Fibroblast of peridontal ligament (primary cell): ENCODE measurements at regions not wholly inside any gene's neighbourhood (a gene's known extent, or its start where the extent isn't known, plus 50 kb on each side); places are given as distances from the start of the nearest gene placed in this dataset.

Experiments
- DNase-seq: peaks from one replicate; pipeline ENCODE4 v3.0.0-alpha.2; 2010; ENCODE audit errors: extremely low read depth

GRCh38 chrX:57848857-57849256 lies 61.4 kb downstream of the ZXDA start:
- DNase-seq = no peak

- no peak for DNase-seq
Measured at GRCh38 chrX:57822818-57823217, 87.4 kb downstream of the ZXDA start.

- no peak for DNase-seq
Measured at GRCh38 chrX:57822398-57822797, 87.9 kb downstream of the ZXDA start.

- DNase-seq = peak; percentile 69
Measured at GRCh38 chrX:57821703-57822387, 88.4 kb downstream of the ZXDA start.

- peak; percentile 3 for DNase-seq
Measured at GRCh38 chrX:57817302-57817701, 93.0 kb downstream of the ZXDA start.

GRCh38 chrX:57772637-57773036 lies 92.6 kb upstream of the NLRP2B start:
- no peak for DNase-seq

- DNase-seq = no peak
Measured at GRCh38 chrX:57771689-57772088, 91.6 kb upstream of the NLRP2B start.

GRCh38 chrX:57752866-57753265 lies 72.8 kb upstream of the NLRP2B start:
- DNase-seq = no peak

GRCh38 chrX:57741107-57741506 lies 61.0 kb upstream of the NLRP2B start:
- no peak for DNase-seq

- no peak for DNase-seq
Measured at GRCh38 chrX:57737881-57738280, 57.8 kb upstream of the NLRP2B start.
